Endothelial cell of umbilical vein (primary cell): ENCODE measurements at regions not wholly inside any gene's neighbourhood (a gene's known extent, or its start where the extent isn't known, plus 50 kb on each side); places are given as distances from the start of the nearest gene placed in this dataset.

ENCODE experiments used
- BruUV-seq: library from RNA; stranded (reverse); fragments of 400-500 nt; replicated peaks from 2 replicates; lab custom pipeline; 2021; lab: Mats Ljungman, UMichigan
- CTCF ChIA-PET: fragments of 300-600, 350-600 bp; sonication (Branson Sonifier 250); formaldehyde crosslinking; loops from one replicate; lab custom pipeline; 2021; ENCODE audit warnings: antibody characterized with exemption, inconsistent platforms; lab: Charles Lee
- POLR2A ChIA-PET: fragments of 300-600, 350-600 bp; sonication (Branson Sonifier 250); formaldehyde crosslinking; loops from one replicate; lab custom pipeline; 2021; ENCODE audit warnings: antibody characterized with exemption, inconsistent platforms; lab: Charles Lee
- DNase-seq: peaks from one replicate; pipeline ENCODE4 v3.0.0-alpha.2; 2011; ENCODE audit warnings: low read depth, low spot score
- FAIRE-seq: peaks from 2 replicates; lab custom pipeline; 2011; peaks lifted over from hg19 to GRCh38; lab: Jason Lieb, UNC
- H2AFZ ChIP-seq: 2 replicates; pipeline ENCODE4 v1.6.0; 2012; ENCODE audit warnings: low read depth, low read length, control low read depth, inconsistent platforms
- H3K27ac ChIP-seq: 2 replicates; pipeline ENCODE4 v1.5.1; 2011; ENCODE audit warnings: low read depth, mild to moderate bottlenecking, control low read depth, low read length, moderate library complexity; ENCODE audit not compliant: insufficient read depth
- H3K27me3 ChIP-seq, 2 experiments: 2 replicates each; pipeline versions ENCODE4 v1.6.0 to v1.6.1; 2011; ENCODE audit warnings: low read length in 2 of 2, mixed read lengths in 1 of 2; ENCODE audit not compliant: control insufficient read depth in 2 of 2, insufficient read depth in 2 of 2
- H3K36me3 ChIP-seq, 2 experiments: 2 replicates in 1 of 2; 3 replicates in 1 of 2; pipeline ENCODE4 v1.5.1; 2011; ENCODE audit warnings: low read length in 2 of 2, mild to moderate bottlenecking in 1 of 2, moderate library complexity in 1 of 2; ENCODE audit not compliant: control insufficient read depth in 2 of 2, insufficient read depth in 2 of 2; ENCODE audit errors: extremely low read depth in 1 of 2
- H3K4me1 ChIP-seq: 3 replicates; pipeline ENCODE4 v1.5.1; 2011; ENCODE audit warnings: mild to moderate bottlenecking, low read length; ENCODE audit not compliant: control insufficient read depth, insufficient read depth; ENCODE audit errors: extremely low read depth
- H3K4me2 ChIP-seq: 2 replicates; pipeline ENCODE4 v1.6.1; 2011; ENCODE audit warnings: low read length, control low read depth, mixed read lengths; ENCODE audit not compliant: insufficient read depth
- H3K4me3 ChIP-seq, 3 experiments: fragments of 200-600 bp in 1 of 3; sonication (generic), shearing (Covaris generic) in 1 of 3; replicated peaks in 1 of 3; 2 replicates each; pipeline ENCODE4 v1.5.1; 2011 to 2016; ENCODE audit warnings: control low read depth in 3 of 3, low read length in 3 of 3, mild to moderate bottlenecking in 2 of 3, inconsistent platforms in 1 of 3, low read depth in 1 of 3, moderate library complexity in 1 of 3; ENCODE audit not compliant: insufficient read depth in 1 of 3
- H3K79me2 ChIP-seq: 2 replicates; pipeline ENCODE4 v1.6.0; 2012; ENCODE audit warnings: low read length, inconsistent platforms; ENCODE audit not compliant: control insufficient read depth, insufficient read depth
- H3K9ac ChIP-seq: replicated peaks from 2 replicates; pipeline ENCODE3; 2011; ENCODE audit warnings: low read length, control low read depth; ENCODE audit not compliant: insufficient read depth; ENCODE audit errors: extremely low read depth
- H3K9me1 ChIP-seq: replicated peaks from 3 replicates; pipeline ENCODE4 v1.6.0; 2011; ENCODE audit warnings: mild to moderate bottlenecking, low read length; ENCODE audit not compliant: control insufficient read depth, insufficient read depth; ENCODE audit errors: extremely low read depth
- H3K9me3 ChIP-seq: replicated peaks from 2 replicates; pipeline ENCODE4 v1.5.1; 2012; ENCODE audit warnings: low read length, inconsistent platforms; ENCODE audit not compliant: control insufficient read depth, insufficient read depth
- H4K20me1 ChIP-seq: replicated peaks from 2 replicates; pipeline ENCODE3; 2011; ENCODE audit warnings: mild to moderate bottlenecking, low read length; ENCODE audit not compliant: control insufficient read depth, insufficient read depth; ENCODE audit errors: extremely low read depth
- EZH2 ChIP-seq: IDR thresholded peaks from 2 replicates; pipeline ENCODE4 v1.6.1; 2012; ENCODE audit warnings: borderline replicate concordance, low read depth, mild to moderate bottlenecking, moderate library complexity, low read length, inconsistent platforms; ENCODE audit not compliant: severe bottlenecking
- FOS ChIP-seq: IDR thresholded peaks from 2 replicates; pipeline ENCODE4 v1.6.1; 2011; ENCODE audit warnings: mild to moderate bottlenecking, low read length, moderate library complexity, borderline replicate concordance; ENCODE audit not compliant: insufficient read depth
- GATA2 ChIP-seq: IDR thresholded peaks from 2 replicates; pipeline ENCODE4 v1.7.0; 2011; ENCODE audit warnings: low read depth, mild to moderate bottlenecking, moderate library complexity, mixed read lengths, low read length; ENCODE audit not compliant: insufficient read length, insufficient read depth
- JUN ChIP-seq: IDR thresholded peaks from 2 replicates; pipeline ENCODE4 v1.6.1; 2011; ENCODE audit warnings: borderline replicate concordance, low read depth; ENCODE audit not compliant: insufficient read length, insufficient read depth
- MAX ChIP-seq: IDR thresholded peaks from 2 replicates; pipeline ENCODE4 v1.6.1; 2011; ENCODE audit not compliant: insufficient read depth, insufficient read length
- MYC ChIP-seq: IDR thresholded peaks from one replicate; pipeline ENCODE4 v1.6.1; 2011; ENCODE audit warnings: mild to moderate bottlenecking, low read depth, low read length
- POLR2A ChIP-seq: IDR thresholded peaks from 2 replicates; pipeline ENCODE4 v1.6.1; 2012; ENCODE audit warnings: low read depth, mild to moderate bottlenecking, control low read depth, low read length
- POLR2AphosphoS5 ChIP-seq: IDR thresholded peaks from 2 replicates; pipeline ENCODE4 v1.6.1; 2012; ENCODE audit warnings: low read depth, mild to moderate bottlenecking, control low read depth, low read length, moderate library complexity; ENCODE audit not compliant: insufficient read depth
- dilution Hi-C: fragments of 300-500 bp; cut with MboI; formaldehyde crosslinking; loops from one replicate; pipeline ENCODE4 v1.15.0; 2019; ENCODE audit warnings: low sequenced_read_pairs; ENCODE audit not compliant: extremely low pct_ligation_motif_present
- intact Hi-C: fragments of 100-400 bp; cut with micrococcal nuclease; formaldehyde crosslinking; loops from one replicate; pipeline ENCODE4 v1.10.0; 2022
- TF ChIP-seq, protein P1 (sequence below), 2 donors: IDR thresholded peaks; 1 replicate in 1 of 2; 2 replicates in 1 of 2; pipeline ENCODE4 v1.5.1; 2011; ENCODE audit warnings: low read length in 2 of 2, mild to moderate bottlenecking in 2 of 2, moderate library complexity in 2 of 2, control low read depth in 1 of 2, inconsistent platforms in 1 of 2, low read depth in 1 of 2; ENCODE audit not compliant: insufficient read depth in 1 of 2; ENCODE audit errors: extremely low read depth in 1 of 2

GRCh38 chr3:20846066-20846465, 660.1 kb upstream of the SGO1 start:
- H3K27me3 ChIP-seq = no peaks in the 10 kb centered on the region
- intact Hi-C loops (no loop called here), dilution Hi-C loops (no loop called here)
- CTCF ChIA-PET = no interaction called here
- H3K27ac ChIP-seq = no peak overlapping the region
- TF ChIP-seq FOS (no peak), GATA2 (no peak), MAX (no peak), POLR2AphosphoS5 (no peak), EZH2 (no peak), MYC (no peak), JUN (no peak), POLR2A (no peak)
- TF ChIP-seq, protein P1, sequence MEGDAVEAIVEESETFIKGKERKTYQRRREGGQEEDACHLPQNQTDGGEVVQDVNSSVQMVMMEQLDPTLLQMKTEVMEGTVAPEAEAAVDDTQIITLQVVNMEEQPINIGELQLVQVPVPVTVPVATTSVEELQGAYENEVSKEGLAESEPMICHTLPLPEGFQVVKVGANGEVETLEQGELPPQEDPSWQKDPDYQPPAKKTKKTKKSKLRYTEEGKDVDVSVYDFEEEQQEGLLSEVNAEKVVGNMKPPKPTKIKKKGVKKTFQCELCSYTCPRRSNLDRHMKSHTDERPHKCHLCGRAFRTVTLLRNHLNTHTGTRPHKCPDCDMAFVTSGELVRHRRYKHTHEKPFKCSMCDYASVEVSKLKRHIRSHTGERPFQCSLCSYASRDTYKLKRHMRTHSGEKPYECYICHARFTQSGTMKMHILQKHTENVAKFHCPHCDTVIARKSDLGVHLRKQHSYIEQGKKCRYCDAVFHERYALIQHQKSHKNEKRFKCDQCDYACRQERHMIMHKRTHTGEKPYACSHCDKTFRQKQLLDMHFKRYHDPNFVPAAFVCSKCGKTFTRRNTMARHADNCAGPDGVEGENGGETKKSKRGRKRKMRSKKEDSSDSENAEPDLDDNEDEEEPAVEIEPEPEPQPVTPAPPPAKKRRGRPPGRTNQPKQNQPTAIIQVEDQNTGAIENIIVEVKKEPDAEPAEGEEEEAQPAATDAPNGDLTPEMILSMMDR (IDR thresholded peaks at IDR 0.05; ENCODE audit: extremely low read depth in 1 of 2, insufficient read depth in 1 of 2, low read depth in 1 of 2, low read length in 2 of 2) = no peak
- H3K9me3 ChIP-seq = no peaks in the 10 kb centered on the region
- no peaks in the 10 kb centered on the region for H3K79me2 ChIP-seq
- FAIRE-seq = no peak
- no TSS peak for BruUV-seq
- H4K20me1 ChIP-seq = no peaks in the 10 kb centered on the region
- no peak overlapping the region for H2AFZ ChIP-seq
- no peak overlapping the region for H3K9ac ChIP-seq
- no peak for DNase-seq
- no peaks in the 10 kb centered on the region for H3K9me1 ChIP-seq
- H3K4me2 ChIP-seq = no peak overlapping the region
- POLR2A ChIA-PET = no interaction called here
- H3K4me1 ChIP-seq = no peaks in the 10 kb centered on the region
- H3K36me3 ChIP-seq = no peaks in the 10 kb centered on the region
- no peak overlapping the region for H3K4me3 ChIP-seq
